H9 (cell line): ENCODE measurements at regions not wholly inside any gene's neighbourhood (a gene's known extent, or its start where the extent isn't known, plus 50 kb on each side); places are given as distances from the start of the nearest gene placed in this dataset.

ENCODE experiments used
- DNase-seq: peaks from one replicate; pipeline ENCODE4 v3.0.0-alpha.2; 2017
- H2AFZ ChIP-seq: one replicate; pipeline ENCODE4 v1.6.1; 2013; ENCODE audit warnings: mild to moderate bottlenecking, low read length, control low read depth, moderate library complexity
- H2AK5ac ChIP-seq: 2 replicates; pipeline ENCODE4 v1.6.1; 2013; ENCODE audit warnings: low read length, control low read depth, mixed read lengths; ENCODE audit not compliant: insufficient read length
- H2BK120ac ChIP-seq: one replicate; pipeline ENCODE4 v1.6.1; 2013; ENCODE audit warnings: low read depth, mild to moderate bottlenecking, low read length, control low read depth, inconsistent platforms; ENCODE audit not compliant: poor library complexity, severe bottlenecking
- H2BK12ac ChIP-seq: 2 replicates; pipeline ENCODE4 v1.6.1; 2013; ENCODE audit warnings: low read length, control low read depth, mixed read lengths, low read depth; ENCODE audit not compliant: insufficient read length
- H2BK15ac ChIP-seq: 2 replicates; pipeline ENCODE4 v1.6.1; 2013; ENCODE audit warnings: low read depth, low read length, control low read depth
- H2BK20ac ChIP-seq: one replicate; pipeline ENCODE4 v1.6.1; 2013; ENCODE audit warnings: low read depth, mild to moderate bottlenecking, low read length, control low read depth, inconsistent platforms; ENCODE audit not compliant: poor library complexity, severe bottlenecking
- H2BK5ac ChIP-seq: 2 replicates; pipeline ENCODE4 v1.6.1; 2013; ENCODE audit warnings: low read length, control low read depth, mixed read lengths; ENCODE audit not compliant: insufficient read length
- H3K14ac ChIP-seq: 2 replicates; pipeline ENCODE4 v1.6.1; 2013; ENCODE audit warnings: low read length, control low read depth; ENCODE audit not compliant: insufficient read depth
- H3K18ac ChIP-seq: 2 replicates; pipeline ENCODE4 v1.6.1; 2013; ENCODE audit warnings: low read depth, mild to moderate bottlenecking, mixed read lengths, low read length, control low read depth; ENCODE audit not compliant: insufficient read length
- H3K23ac ChIP-seq: 2 replicates; pipeline ENCODE4 v1.6.1; 2013; ENCODE audit warnings: low read length, control low read depth, mixed read lengths, low read depth; ENCODE audit not compliant: insufficient read length
- H3K23me2 ChIP-seq: 2 replicates; pipeline ENCODE4 v1.6.1; 2013; ENCODE audit warnings: low read depth, mild to moderate bottlenecking, mixed read lengths, low read length, control low read depth; ENCODE audit not compliant: insufficient read length, poor library complexity, severe bottlenecking
- H3K27ac ChIP-seq: 2 replicates; pipeline ENCODE4 v1.5.1; 2013; ENCODE audit warnings: low read length, control low read depth, mixed read lengths, low read depth; ENCODE audit not compliant: insufficient read length
- H3K27me3 ChIP-seq: 2 replicates; pipeline ENCODE4 v1.6.1; 2013; ENCODE audit warnings: low read length, control low read depth, inconsistent platforms; ENCODE audit not compliant: insufficient read depth
- H3K4ac ChIP-seq: 2 replicates; pipeline ENCODE4 v1.6.1; 2013; ENCODE audit warnings: low read depth, mild to moderate bottlenecking, control low read depth, inconsistent platforms, low read length, moderate library complexity
- H3K4me1 ChIP-seq: 2 replicates; pipeline ENCODE4 v1.6.1; 2013; ENCODE audit warnings: low read length, control low read depth, inconsistent platforms; ENCODE audit not compliant: insufficient read depth
- H3K4me2 ChIP-seq: 2 replicates; pipeline ENCODE4 v1.6.1; 2013; ENCODE audit warnings: low read length, control low read depth, mixed read lengths; ENCODE audit not compliant: insufficient read length, insufficient read depth
- H3K56ac ChIP-seq: 2 replicates; pipeline ENCODE4 v1.6.1; 2013; ENCODE audit warnings: low read depth, mild to moderate bottlenecking, mixed read lengths, low read length, control low read depth; ENCODE audit not compliant: insufficient read length
- H3K79me1 ChIP-seq: 2 replicates; pipeline ENCODE4 v1.6.1; 2013; ENCODE audit warnings: low read depth, mild to moderate bottlenecking, moderate library complexity, low read length, control low read depth, inconsistent platforms; ENCODE audit not compliant: insufficient read depth, poor library complexity, severe bottlenecking
- H3K79me2 ChIP-seq: 2 replicates; pipeline ENCODE4 v1.6.1; 2013; ENCODE audit warnings: low read length, control low read depth, inconsistent platforms; ENCODE audit not compliant: insufficient read depth
- H3K9ac ChIP-seq: 2 replicates; pipeline ENCODE4 v1.6.1; 2013; ENCODE audit warnings: low read length, control low read depth, mixed read lengths; ENCODE audit not compliant: insufficient read length; ENCODE audit errors: extremely low read depth
- H3K9me3 ChIP-seq: one replicate; pipeline ENCODE4 v1.6.1; 2013; ENCODE audit warnings: low read depth, low read length, inconsistent platforms; ENCODE audit not compliant: control insufficient read depth
- H3T11ph ChIP-seq: one replicate; pipeline ENCODE4 v1.6.1; 2013; ENCODE audit warnings: mild to moderate bottlenecking, low read length, control low read depth, inconsistent platforms
- H4K20me1 ChIP-seq: one replicate; pipeline ENCODE4 v1.6.1; 2013; ENCODE audit not compliant: control insufficient read depth, insufficient read length, insufficient read depth
- H4K5ac ChIP-seq: 2 replicates; pipeline ENCODE4 v1.6.1; 2013; ENCODE audit warnings: low read depth, mild to moderate bottlenecking, mixed read lengths, low read length, control low read depth; ENCODE audit not compliant: insufficient read length
- H4K8ac ChIP-seq: replicated peaks from 2 replicates; pipeline ENCODE4 v1.6.1; 2013; ENCODE audit warnings: low read length, control low read depth, mixed read lengths, low read depth; ENCODE audit not compliant: insufficient read length
- H4K91ac ChIP-seq: 2 replicates; pipeline ENCODE4 v1.6.1; 2013; ENCODE audit warnings: low read depth, mild to moderate bottlenecking, moderate library complexity, mixed read lengths, low read length, control low read depth; ENCODE audit not compliant: insufficient read length
- H3K27ac Mint-ChIP-seq, 3 experiments: 2 replicates in 2 of 3; 3 replicates in 1 of 3; pipeline ENCODE4 v1.8.0; 2020 to 2021; ENCODE audit warnings: mixed read lengths in 3 of 3, mild to moderate bottlenecking in 1 of 3, moderate library complexity in 1 of 3
- H3K27me3 Mint-ChIP-seq: 2 replicates; pipeline ENCODE4 v1.8.0; 2021; ENCODE audit warnings: low read depth, mild to moderate bottlenecking, moderate library complexity, mixed read lengths
- H3K36me3 Mint-ChIP-seq, 3 experiments: 2 replicates in 2 of 3; 3 replicates in 1 of 3; pipeline ENCODE4 v1.8.0; 2020 to 2021; ENCODE audit warnings: low read depth in 3 of 3, mixed read lengths in 3 of 3; ENCODE audit not compliant: insufficient read depth in 1 of 3
- H3K4me1 Mint-ChIP-seq, 2 experiments: 2 replicates each; pipeline ENCODE4 v1.8.0; 2020; ENCODE audit warnings: mixed read lengths in 2 of 2
- H3K4me3 Mint-ChIP-seq, 2 experiments: 2 replicates in 1 of 2; 3 replicates in 1 of 2; pipeline ENCODE4 v1.8.0; 2020 to 2021; ENCODE audit warnings: mild to moderate bottlenecking in 2 of 2, mixed read lengths in 2 of 2, moderate library complexity in 1 of 2
- H3K9me3 Mint-ChIP-seq, 2 experiments: 2 replicates in 1 of 2; 3 replicates in 1 of 2; pipeline ENCODE4 v1.8.0; 2020; ENCODE audit warnings: mild to moderate bottlenecking in 2 of 2, mixed read lengths in 2 of 2, moderate library complexity in 1 of 2
- CTCF ChIP-seq: fragments of 200-600 bp; sonication (generic); conservative IDR thresholded peaks from 3 replicates; pipeline ENCODE4 v1.8.0; 2021; ENCODE audit warnings: antibody characterized with exemption, mild to moderate bottlenecking
- WGBS: extraction: QIAGEN DNeasy Blood & Tissue Kit; methylation state at CpG from one replicate; pipeline ENCODE4 v1.1.7; 2013; ENCODE audit warnings: missing lambda C conversion rate, low lambda C conversion rate, mixed read lengths; ENCODE audit not compliant: insufficient read length; ENCODE audit errors: extremely low coverage; 5-methylcytosine and 5-hydroxymethylcytosine counted together

- H2BK120ac ChIP-seq: no peak overlapping the region
- H3K27ac ChIP-seq: no peak overlapping the region
- Mint-ChIP-seq H3K4me3 (no peak overlapping the region), H3K27me3 (peaks cover 6% of the 10 kb centered on the region; the same call in 1 of the 2 replicates), H3K36me3 (no peaks in the 10 kb centered on the region), H3K27ac (no peak overlapping the region), H3K9me3 (no peaks in the 10 kb centered on the region), H3K4me1 (peaks cover 14 to 29% of the 10 kb centered on the region in 2 experiments)
- peaks cover 2% of the 10 kb centered on the region; the same call in 1 of the 2 replicates for H3K4me1 ChIP-seq
- H4K8ac ChIP-seq: no peak overlapping the region
- no peak overlapping the region for H2BK12ac ChIP-seq
- no peak overlapping the region for H3K4ac ChIP-seq
- no peak overlapping the region for H3K9ac ChIP-seq
- no peak overlapping the region for H2BK20ac ChIP-seq
- H3K14ac ChIP-seq: no peak overlapping the region
- H4K91ac ChIP-seq: no peak overlapping the region
- H3K56ac ChIP-seq: no peak overlapping the region
- H3K23me2 ChIP-seq: no peaks in the 10 kb centered on the region
- no peaks in the 10 kb centered on the region for H3K9me3 ChIP-seq
- no peak overlapping the region for H2BK5ac ChIP-seq
- TF ChIP-seq CTCF: no peak
- H3K23ac ChIP-seq: no peak overlapping the region
- H2AK5ac ChIP-seq: no peak overlapping the region
- H2AFZ ChIP-seq: no peak overlapping the region
- H3K79me2 ChIP-seq: no peaks in the 10 kb centered on the region
- no peak overlapping the region for H2BK15ac ChIP-seq
- no CpG with 5 or more reads among the region's 5 CpGs for WGBS
- H4K5ac ChIP-seq: no peak overlapping the region
- H3T11ph ChIP-seq: no peak overlapping the region
- no peaks in the 10 kb centered on the region for H4K20me1 ChIP-seq
- no peaks in the 10 kb centered on the region; the same call in 1 of the 2 replicates for H3K27me3 ChIP-seq
- no peak for DNase-seq
- no peak overlapping the region for H3K18ac ChIP-seq
- no peaks in the 10 kb centered on the region for H3K79me1 ChIP-seq
- H3K4me2 ChIP-seq: no peak overlapping the region
These were observed 278.2 kb downstream of the NXPE2 start for GRCh38 chr11:114956566-114956965.
